ENCODE measurements at regions not wholly inside any gene's neighbourhood (a gene's known extent, or its start where the extent isn't known, plus 50 kb on each side); places are given as distances from the start of the nearest gene placed in this dataset.

DNA sequence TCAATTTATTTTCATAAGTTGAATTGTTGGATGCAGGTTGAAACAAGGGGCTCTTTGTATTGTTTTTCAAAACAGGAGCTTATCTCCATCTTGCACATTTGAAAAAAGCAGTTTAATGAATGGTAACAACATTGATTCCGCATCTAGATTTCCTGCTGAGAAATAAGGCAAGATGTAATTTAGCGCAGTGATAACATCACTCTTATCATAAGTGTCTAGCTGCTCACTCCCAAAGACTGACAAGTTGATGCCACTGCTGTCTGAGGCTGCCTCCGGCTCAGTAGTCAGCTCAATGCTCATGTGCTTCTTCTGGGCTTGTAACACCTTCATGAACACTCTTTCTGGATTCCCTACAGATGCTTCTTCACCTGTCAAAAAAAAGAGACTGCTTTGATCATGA lies 92.4 kb downstream of the KPNA2 start:
- no peak overlapping the region for H3K9ac ChIP-seq (ENCODE audit: insufficient read length, low read depth)
- peaks cover 6% of the 10 kb centered on the region for H3K36me3 ChIP-seq (ENCODE audit: insufficient read depth, insufficient read length, low read length)
- no peak for DNase-seq (ENCODE audit: low read depth, low spot score)
- H3K9me3 ChIP-seq (ENCODE audit: insufficient read depth, low read length): peaks cover 3% of the 10 kb centered on the region
- no peak overlapping the region for H3K4me3 ChIP-seq (ENCODE audit: insufficient read length, low read depth)
- TF ChIP-seq ZNF274 (IDR thresholded peaks at IDR 0.05; ENCODE audit: low read depth, low read length) (no peak), SUZ12 (IDR thresholded peaks at IDR 0.05; ENCODE audit: extremely low read depth, insufficient read depth, insufficient read length) (no peak), YY1 (IDR thresholded peaks at IDR 0.05; ENCODE audit: insufficient read depth, insufficient read length) (no peak)
- no peaks in the 10 kb centered on the region for H3K27me3 ChIP-seq (ENCODE audit: insufficient read depth, insufficient read length)
- H3K4me1 ChIP-seq (ENCODE audit: insufficient read depth, insufficient read length): no peaks in the 10 kb centered on the region

DNA sequence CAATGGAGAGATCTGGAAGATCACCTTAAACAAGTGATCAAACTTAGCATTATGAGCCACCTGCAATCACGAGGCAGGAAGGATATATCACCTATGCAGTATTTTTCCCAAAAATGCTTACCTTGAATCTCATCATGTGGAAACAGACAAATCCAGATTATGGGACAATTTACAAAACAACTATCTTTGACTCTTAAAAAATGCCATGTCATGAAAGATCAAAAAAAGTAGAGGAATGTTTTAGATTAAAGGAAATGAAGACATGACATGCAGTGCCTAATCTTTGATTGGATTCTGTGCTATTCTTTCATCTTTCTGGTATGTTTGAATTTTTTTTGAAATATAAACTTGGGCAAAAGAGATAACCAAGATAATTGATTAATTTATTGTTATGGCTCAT lies 95.9 kb downstream of the KPNA2 start:
- no peak for DNase-seq (ENCODE audit: low read depth, low spot score)
- Histone ChIP-seq H3K9ac (ENCODE audit: insufficient read length, low read depth) (no peak overlapping the region), H3K36me3 (ENCODE audit: insufficient read depth, insufficient read length, low read length) (peaks cover 5% of the 10 kb centered on the region), H3K27me3 (ENCODE audit: insufficient read depth, insufficient read length) (no peaks in the 10 kb centered on the region), H3K4me1 (ENCODE audit: insufficient read depth, insufficient read length) (peaks cover 9% of the 10 kb centered on the region), H3K9me3 (ENCODE audit: insufficient read depth, low read length) (no peaks in the 10 kb centered on the region), H3K4me3 (ENCODE audit: insufficient read length, low read depth) (no peak overlapping the region)
- TF ChIP-seq YY1 (IDR thresholded peaks at IDR 0.05; ENCODE audit: insufficient read depth, insufficient read length) (no peak), ZNF274 (IDR thresholded peaks at IDR 0.05; ENCODE audit: low read depth, low read length) (no peak), SUZ12 (IDR thresholded peaks at IDR 0.05; ENCODE audit: extremely low read depth, insufficient read depth, insufficient read length) (no peak)

DNA sequence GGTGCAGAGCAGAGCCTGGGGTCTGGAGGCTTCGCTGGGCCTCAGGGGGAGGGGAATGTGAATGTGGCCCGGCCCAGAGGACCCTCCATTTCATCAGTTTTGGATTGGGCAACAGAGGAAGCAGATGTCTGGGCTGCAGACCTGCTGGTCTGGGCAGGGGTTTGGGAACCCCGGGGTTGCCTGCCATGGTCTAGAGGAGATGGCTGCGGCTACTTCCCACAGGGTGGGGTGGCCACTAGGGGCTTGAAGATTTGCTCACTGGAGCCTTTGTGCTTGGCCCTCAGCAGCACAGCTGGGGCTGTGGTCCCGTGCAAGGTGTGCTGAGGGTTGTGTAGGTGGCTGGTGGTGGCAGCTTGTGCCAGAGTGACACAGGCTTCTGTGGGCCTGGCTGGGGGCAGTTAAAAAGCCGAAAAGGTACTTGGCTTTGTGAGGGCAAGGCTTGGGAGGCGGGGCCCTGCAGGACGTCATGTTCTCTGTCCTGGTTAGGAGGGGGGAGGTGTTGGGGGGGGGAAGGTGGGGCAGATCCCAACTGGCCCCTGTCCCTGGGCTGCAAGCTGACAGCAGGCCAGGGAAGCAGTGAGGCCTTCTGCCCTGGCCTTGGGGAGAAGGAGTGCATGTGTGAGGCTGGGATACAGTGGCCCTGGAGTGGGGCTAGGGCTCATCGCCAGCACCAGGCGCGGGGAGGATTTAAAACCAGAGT lies 98.0 kb downstream of the KPNA2 start:
- H3K36me3 ChIP-seq (ENCODE audit: insufficient read depth, insufficient read length, low read length): peaks cover 3% of the 10 kb centered on the region
- DNase-seq (ENCODE audit: low read depth, low spot score): peak; percentile 1
- TF ChIP-seq SUZ12 (IDR thresholded peaks at IDR 0.05; ENCODE audit: extremely low read depth, insufficient read depth, insufficient read length): no peak
- no peak for TF ChIP-seq YY1 (IDR thresholded peaks at IDR 0.05; ENCODE audit: insufficient read depth, insufficient read length)
- no peak for TF ChIP-seq ZNF274 (IDR thresholded peaks at IDR 0.05; ENCODE audit: low read depth, low read length)
- H3K9me3 ChIP-seq (ENCODE audit: insufficient read depth, low read length): no peaks in the 10 kb centered on the region
- H3K4me1 ChIP-seq (ENCODE audit: insufficient read depth, insufficient read length): peaks cover 9% of the 10 kb centered on the region
- peak overlapping the region; percentile 32 for H3K9ac ChIP-seq (ENCODE audit: insufficient read length, low read depth)
- no peaks in the 10 kb centered on the region for H3K27me3 ChIP-seq (ENCODE audit: insufficient read depth, insufficient read length)
- H3K4me3 ChIP-seq (ENCODE audit: insufficient read length, low read depth): no peak overlapping the region

DNA sequence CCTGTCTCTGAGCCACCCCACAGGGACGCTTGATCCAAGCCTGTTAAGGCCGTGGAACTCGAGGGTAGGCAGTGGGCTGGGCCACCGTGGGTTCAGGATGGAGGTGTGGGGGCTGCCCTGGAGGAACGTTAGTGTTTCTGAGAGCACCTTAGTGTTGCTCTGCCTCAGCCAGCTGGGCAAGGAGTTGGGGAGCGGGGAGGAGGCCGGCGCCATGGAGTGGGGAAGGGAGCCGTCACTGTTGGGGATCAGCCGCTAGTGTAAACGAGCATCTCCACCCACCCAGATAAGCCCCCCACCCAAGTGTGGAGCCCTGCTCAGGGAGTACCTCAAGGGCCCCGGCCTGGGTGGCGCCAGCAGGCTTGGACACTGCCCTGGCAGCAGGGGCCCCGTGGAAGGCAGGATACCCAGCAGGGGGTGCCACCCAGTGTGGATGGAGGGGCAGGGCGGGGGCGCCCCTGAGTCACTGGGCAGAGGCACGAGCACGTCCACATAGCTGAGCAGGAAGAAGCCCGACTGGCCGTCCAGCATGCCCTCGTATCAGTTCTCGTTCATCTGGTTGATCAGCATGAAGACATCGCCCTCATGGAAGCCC lies 98.6 kb downstream of the KPNA2 start:
- Histone ChIP-seq H3K36me3 (ENCODE audit: insufficient read depth, insufficient read length, low read length) (peaks cover 3% of the 10 kb centered on the region), H3K27me3 (ENCODE audit: insufficient read depth, insufficient read length) (no peaks in the 10 kb centered on the region), H3K9me3 (ENCODE audit: insufficient read depth, low read length) (no peaks in the 10 kb centered on the region), H3K4me1 (ENCODE audit: insufficient read depth, insufficient read length) (peaks cover 9% of the 10 kb centered on the region), H3K9ac (ENCODE audit: insufficient read length, low read depth) (peak overlapping the region; percentile 32), H3K4me3 (ENCODE audit: insufficient read length, low read depth) (no peak overlapping the region)
- DNase-seq (ENCODE audit: low read depth, low spot score): no peak
- no peak for TF ChIP-seq YY1 (IDR thresholded peaks at IDR 0.05; ENCODE audit: insufficient read depth, insufficient read length)
- no peak for TF ChIP-seq SUZ12 (IDR thresholded peaks at IDR 0.05; ENCODE audit: extremely low read depth, insufficient read depth, insufficient read length)
- TF ChIP-seq ZNF274 (IDR thresholded peaks at IDR 0.05; ENCODE audit: low read depth, low read length): no peak

GRCh38 chr17:68134731-68135130 lies 99.2 kb downstream of the KPNA2 start:
- Histone ChIP-seq H3K36me3 (ENCODE audit: insufficient read depth, insufficient read length, low read length) (peaks cover 3% of the 10 kb centered on the region), H3K9ac (ENCODE audit: insufficient read length, low read depth) (no peak overlapping the region), H3K4me1 (ENCODE audit: insufficient read depth, insufficient read length) (peaks cover 9% of the 10 kb centered on the region), H3K27me3 (ENCODE audit: insufficient read depth, insufficient read length) (no peaks in the 10 kb centered on the region), H3K4me3 (ENCODE audit: insufficient read length, low read depth) (no peak overlapping the region), H3K9me3 (ENCODE audit: insufficient read depth, low read length) (no peaks in the 10 kb centered on the region)
- no peak for DNase-seq (ENCODE audit: low read depth, low spot score)
- TF ChIP-seq YY1 (IDR thresholded peaks at IDR 0.05; ENCODE audit: insufficient read depth, insufficient read length): no peak
- no peak for TF ChIP-seq SUZ12 (IDR thresholded peaks at IDR 0.05; ENCODE audit: extremely low read depth, insufficient read depth, insufficient read length)

DNA sequence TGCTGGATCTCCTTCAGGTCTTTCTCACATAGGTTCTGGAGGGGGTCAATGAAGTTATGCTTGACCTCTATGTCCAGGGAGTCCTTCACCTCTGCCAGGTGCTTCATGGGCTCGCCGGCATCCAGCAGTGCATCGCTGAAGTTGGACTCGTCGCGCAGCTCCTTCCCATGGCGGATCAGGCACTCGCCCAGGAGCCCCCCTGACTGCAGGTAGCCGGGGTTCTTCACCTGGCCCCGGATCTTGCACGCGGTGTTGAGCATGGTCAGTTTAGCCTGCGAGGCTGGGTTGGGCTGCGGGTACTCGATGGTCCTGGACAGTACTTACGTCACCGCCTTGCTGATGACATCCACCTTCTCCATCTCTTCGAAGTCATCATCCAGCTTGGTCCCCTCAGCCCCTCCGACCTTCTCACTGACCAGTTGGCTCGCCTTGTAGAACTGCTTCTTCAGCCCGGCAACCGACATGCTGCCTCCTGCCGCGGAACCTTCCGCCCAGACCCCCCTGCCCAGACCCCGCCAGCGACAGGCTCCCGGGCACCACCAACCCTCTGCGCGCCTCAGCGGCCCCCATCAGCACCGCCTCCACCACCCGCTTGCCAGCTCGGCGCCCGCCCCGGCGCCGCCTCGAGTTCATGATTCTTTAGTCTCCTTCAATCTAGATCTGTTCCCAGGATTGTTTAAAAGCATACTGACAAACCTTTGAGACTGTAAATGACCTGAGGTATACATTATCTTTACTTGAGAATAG lies 99.8 kb downstream of the KPNA2 start:
- Histone ChIP-seq H3K9ac (ENCODE audit: insufficient read length, low read depth) (no peak overlapping the region), H3K4me3 (ENCODE audit: insufficient read length, low read depth) (no peak overlapping the region), H3K27me3 (ENCODE audit: insufficient read depth, insufficient read length) (no peaks in the 10 kb centered on the region), H3K36me3 (ENCODE audit: insufficient read depth, insufficient read length, low read length) (peaks cover 3% of the 10 kb centered on the region), H3K9me3 (ENCODE audit: insufficient read depth, low read length) (no peaks in the 10 kb centered on the region), H3K4me1 (ENCODE audit: insufficient read depth, insufficient read length) (peaks cover 9% of the 10 kb centered on the region)
- DNase-seq (ENCODE audit: low read depth, low spot score): no peak
- TF ChIP-seq SUZ12 (IDR thresholded peaks at IDR 0.05; ENCODE audit: extremely low read depth, insufficient read depth, insufficient read length) (no peak), ZNF274 (IDR thresholded peaks at IDR 0.05; ENCODE audit: low read depth, low read length) (no peak), YY1 (IDR thresholded peaks at IDR 0.05; ENCODE audit: insufficient read depth, insufficient read length) (no peak)

DNA sequence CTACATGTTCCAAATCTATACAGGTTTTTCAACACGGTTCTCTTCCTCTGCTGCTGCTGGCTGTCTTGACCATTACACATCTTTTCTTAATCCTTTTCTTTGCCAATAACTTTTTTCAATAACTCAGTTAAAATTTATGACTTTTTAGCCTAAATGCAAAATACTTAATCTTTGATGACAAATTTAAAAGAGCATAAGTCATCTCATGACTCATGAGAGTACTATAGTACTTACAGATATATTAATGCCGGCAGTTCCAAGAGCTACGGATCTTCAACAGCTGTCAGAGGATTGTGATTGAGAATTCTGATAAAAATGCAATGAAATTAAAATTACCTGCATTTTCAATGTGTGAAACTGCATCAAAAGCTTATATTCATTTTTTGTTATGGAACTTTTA lies 105.5 kb downstream of the KPNA2 start:
- no peak for TF ChIP-seq ZNF274 (IDR thresholded peaks at IDR 0.05; ENCODE audit: low read depth, low read length)
- no peak for TF ChIP-seq YY1 (IDR thresholded peaks at IDR 0.05; ENCODE audit: insufficient read depth, insufficient read length)
- TF ChIP-seq SUZ12 (IDR thresholded peaks at IDR 0.05; ENCODE audit: extremely low read depth, insufficient read depth, insufficient read length): no peak
- Histone ChIP-seq H3K9me3 (ENCODE audit: insufficient read depth, low read length) (no peaks in the 10 kb centered on the region), H3K9ac (ENCODE audit: insufficient read length, low read depth) (no peak overlapping the region), H3K36me3 (ENCODE audit: insufficient read depth, insufficient read length, low read length) (no peaks in the 10 kb centered on the region), H3K4me3 (ENCODE audit: insufficient read length, low read depth) (no peak overlapping the region), H3K4me1 (ENCODE audit: insufficient read depth, insufficient read length) (no peaks in the 10 kb centered on the region), H3K27me3 (ENCODE audit: insufficient read depth, insufficient read length) (no peaks in the 10 kb centered on the region)
- no peak for DNase-seq (ENCODE audit: low read depth, low spot score)
